Endodermal cell (in vitro differentiated cells): ENCODE measurements at regions not wholly inside any gene's neighbourhood (a gene's known extent, or its start where the extent isn't known, plus 50 kb on each side); places are given as distances from the start of the nearest gene placed in this dataset.

Experiments
- DNase-seq: peaks from one replicate; pipeline ENCODE4 v3.0.0-alpha.2; 2017
- H3K27ac ChIP-seq: 2 replicates; pipeline ENCODE4 v1.5.1; 2013; ENCODE audit warnings: mild to moderate bottlenecking, low read depth, low read length, moderate library complexity
- H3K27me3 ChIP-seq: 2 replicates; pipeline ENCODE4 v1.6.1; 2013; ENCODE audit warnings: mild to moderate bottlenecking, low read length, moderate library complexity; ENCODE audit not compliant: insufficient read depth, control insufficient read depth, poor library complexity, severe bottlenecking
- H3K36me3 ChIP-seq: 2 replicates; pipeline ENCODE4 v1.7.0; 2013; ENCODE audit warnings: mild to moderate bottlenecking, low read length, moderate library complexity; ENCODE audit not compliant: control insufficient read depth, insufficient read depth
- H3K4me1 ChIP-seq: one replicate; pipeline ENCODE4 v1.7.0; 2013; ENCODE audit warnings: low read length; ENCODE audit not compliant: control insufficient read depth, insufficient read depth
- H3K4me3 ChIP-seq: 2 replicates; pipeline ENCODE4 v1.5.1; 2013; ENCODE audit warnings: mild to moderate bottlenecking, low read length, moderate library complexity
- H3K9ac ChIP-seq: 2 replicates; pipeline ENCODE4 v1.6.1; 2013; ENCODE audit warnings: mild to moderate bottlenecking, low read length, moderate library complexity; ENCODE audit not compliant: poor library complexity, severe bottlenecking; ENCODE audit errors: extremely low read depth
- H3K9me3 ChIP-seq: 2 replicates; pipeline ENCODE4 v1.6.1; 2013; ENCODE audit warnings: mild to moderate bottlenecking, low read length, moderate library complexity; ENCODE audit not compliant: control insufficient read depth
- H3K27ac Mint-ChIP-seq: 2 replicates; pipeline ENCODE4 v1.8.0; 2020; ENCODE audit warnings: mixed read lengths
- H3K27me3 Mint-ChIP-seq: 2 replicates; pipeline ENCODE4 v1.8.0; 2021; ENCODE audit warnings: mild to moderate bottlenecking, mixed read lengths; ENCODE audit not compliant: insufficient read depth
- H3K36me3 Mint-ChIP-seq: 2 replicates; pipeline ENCODE4 v1.8.0; 2020; ENCODE audit warnings: low read depth, mixed read lengths
- H3K4me1 Mint-ChIP-seq: 2 replicates; pipeline ENCODE4 v1.8.0; 2020; ENCODE audit warnings: mixed read lengths
- H3K4me3 Mint-ChIP-seq: 2 replicates; pipeline ENCODE4 v1.8.0; 2020; ENCODE audit warnings: mild to moderate bottlenecking, moderate library complexity, mixed read lengths
- H3K9me3 Mint-ChIP-seq: 2 replicates; pipeline ENCODE4 v1.8.0; 2020; ENCODE audit warnings: mild to moderate bottlenecking, mixed read lengths
- WGBS, 2 experiments: methylation state at CpG; one replicate each; pipeline versions ENCODE4 v1.1.5 to v1.1.7; 2013; ENCODE audit warnings: missing lambda C conversion rate in 2 of 2, mixed read lengths in 1 of 2; ENCODE audit not compliant: insufficient coverage in 1 of 2, insufficient read length in 1 of 2; 5-methylcytosine and 5-hydroxymethylcytosine counted together
- TF ChIP-seq, protein P1 (sequence below): fragments of 200-600 bp; sonication (generic); conservative IDR thresholded peaks from 2 replicates; pipeline ENCODE4 v1.5.0; 2021; ENCODE audit warnings: antibody characterized with exemption, mild to moderate bottlenecking

DNA sequence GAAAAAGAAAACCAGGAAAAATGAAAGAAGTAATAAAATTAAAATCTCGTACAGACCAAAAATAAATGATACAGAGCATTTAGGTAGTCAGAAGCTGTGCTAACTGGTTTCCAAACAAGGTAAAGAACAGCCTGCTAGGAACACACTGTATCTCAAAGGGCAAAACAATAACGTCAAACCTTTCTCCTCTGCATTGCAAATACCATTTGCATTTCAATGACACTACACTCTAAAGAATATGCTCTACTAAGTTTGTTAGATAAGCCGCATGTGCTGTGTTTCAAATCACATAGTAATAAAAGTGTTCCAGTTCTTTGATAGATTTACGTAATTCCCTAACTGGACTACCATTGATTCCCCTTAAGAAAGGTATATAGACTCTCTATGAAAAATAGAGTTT is 648.8 kb downstream of the PLA2G4A start:
- no peak overlapping the region for H3K27ac ChIP-seq
- no peak overlapping the region for H3K4me3 ChIP-seq
- Mint-ChIP-seq H3K4me3 (no peak overlapping the region), H3K27ac (no peak overlapping the region), H3K4me1 (no peaks in the 10 kb centered on the region), H3K27me3 (no peaks in the 10 kb centered on the region), H3K36me3 (no peaks in the 10 kb centered on the region), H3K9me3 (no peaks in the 10 kb centered on the region)
- no peaks in the 10 kb centered on the region for H3K4me1 ChIP-seq
- DNase-seq, result no peak
- H3K9ac ChIP-seq, result no peak overlapping the region
- H3K9me3 ChIP-seq, result no peaks in the 10 kb centered on the region
- WGBS, 2 experiments, result 22 to 69% methylated on average over 1 to 4 of the region's 4 CpGs
- TF ChIP-seq, protein P1, sequence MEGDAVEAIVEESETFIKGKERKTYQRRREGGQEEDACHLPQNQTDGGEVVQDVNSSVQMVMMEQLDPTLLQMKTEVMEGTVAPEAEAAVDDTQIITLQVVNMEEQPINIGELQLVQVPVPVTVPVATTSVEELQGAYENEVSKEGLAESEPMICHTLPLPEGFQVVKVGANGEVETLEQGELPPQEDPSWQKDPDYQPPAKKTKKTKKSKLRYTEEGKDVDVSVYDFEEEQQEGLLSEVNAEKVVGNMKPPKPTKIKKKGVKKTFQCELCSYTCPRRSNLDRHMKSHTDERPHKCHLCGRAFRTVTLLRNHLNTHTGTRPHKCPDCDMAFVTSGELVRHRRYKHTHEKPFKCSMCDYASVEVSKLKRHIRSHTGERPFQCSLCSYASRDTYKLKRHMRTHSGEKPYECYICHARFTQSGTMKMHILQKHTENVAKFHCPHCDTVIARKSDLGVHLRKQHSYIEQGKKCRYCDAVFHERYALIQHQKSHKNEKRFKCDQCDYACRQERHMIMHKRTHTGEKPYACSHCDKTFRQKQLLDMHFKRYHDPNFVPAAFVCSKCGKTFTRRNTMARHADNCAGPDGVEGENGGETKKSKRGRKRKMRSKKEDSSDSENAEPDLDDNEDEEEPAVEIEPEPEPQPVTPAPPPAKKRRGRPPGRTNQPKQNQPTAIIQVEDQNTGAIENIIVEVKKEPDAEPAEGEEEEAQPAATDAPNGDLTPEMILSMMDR, result no peak
- no peaks in the 10 kb centered on the region for H3K27me3 ChIP-seq
- no peaks in the 10 kb centered on the region for H3K36me3 ChIP-seq

DNA sequence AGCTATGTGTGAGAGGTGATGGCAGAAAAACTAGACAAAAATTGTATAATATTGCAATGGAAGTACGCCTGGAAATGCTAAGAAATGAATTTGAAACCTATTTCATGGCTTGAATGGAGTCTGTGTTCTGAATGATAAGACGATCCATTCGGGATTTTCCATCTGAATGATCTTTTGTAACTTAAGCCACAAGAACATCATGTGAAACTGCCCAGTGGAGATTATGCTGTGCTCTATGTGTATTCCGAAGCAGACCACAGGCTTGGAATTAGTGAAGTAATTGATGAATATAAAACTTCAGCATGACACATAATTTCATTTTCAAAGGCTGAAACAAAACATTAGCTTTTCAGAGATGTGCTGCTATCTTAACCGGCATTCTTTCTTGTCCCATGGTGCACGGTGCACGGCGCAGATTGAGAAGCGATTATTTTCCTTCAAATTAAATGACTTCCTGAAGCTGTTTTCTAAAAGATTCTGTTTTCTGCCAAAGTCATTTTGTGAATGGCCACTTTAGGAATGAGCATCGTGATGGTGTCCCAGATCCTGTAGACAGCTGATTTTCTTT is 652.9 kb downstream of the PLA2G4A start:
- no peaks in the 10 kb centered on the region for H3K4me1 Mint-ChIP-seq
- no peaks in the 10 kb centered on the region for H3K27me3 Mint-ChIP-seq
- WGBS, 2 experiments, result 85 to 95% methylated on average over 8 to 10 of the region's 10 CpGs
- no peak overlapping the region for H3K4me3 Mint-ChIP-seq
- H3K9ac ChIP-seq, result no peak overlapping the region
- H3K36me3 Mint-ChIP-seq, result no peaks in the 10 kb centered on the region
- H3K9me3 Mint-ChIP-seq, result no peaks in the 10 kb centered on the region
- no peak overlapping the region for H3K27ac Mint-ChIP-seq
- no peaks in the 10 kb centered on the region for H3K36me3 ChIP-seq
- H3K27ac ChIP-seq, result no peak overlapping the region
- H3K4me1 ChIP-seq, result no peaks in the 10 kb centered on the region
- no peak overlapping the region for H3K4me3 ChIP-seq
- TF ChIP-seq, protein P1, result no peak
- no peaks in the 10 kb centered on the region for H3K27me3 ChIP-seq
- DNase-seq, result no peak
- H3K9me3 ChIP-seq, result no peaks in the 10 kb centered on the region

DNA sequence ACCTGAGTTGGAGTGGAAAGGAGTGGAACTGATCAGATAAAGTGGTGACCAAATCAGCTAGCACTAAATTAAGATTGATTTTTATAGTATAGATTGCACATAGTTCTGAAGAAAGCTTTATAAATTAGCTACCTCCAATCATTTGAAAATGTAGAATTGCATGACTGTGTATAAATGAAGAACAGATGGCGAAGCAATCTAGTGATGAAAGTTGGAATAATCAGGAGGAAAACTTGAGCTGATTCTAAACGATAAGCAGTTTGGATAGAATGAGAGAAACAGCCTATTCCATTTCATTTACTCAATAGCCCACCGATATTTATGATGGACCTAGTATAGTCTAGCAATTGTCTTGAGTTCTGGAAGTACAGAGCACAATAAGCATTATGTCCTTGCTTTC is 661.5 kb downstream of the PLA2G4A start:
- 80 to 97% methylated on average over 1 to 3 of the region's 3 CpGs for WGBS, 2 experiments

More for the DNA sequence above, 661.5 kb downstream of the PLA2G4A start:
- Mint-ChIP-seq H3K27me3 (no peaks in the 10 kb centered on the region), H3K9me3 (no peaks in the 10 kb centered on the region), H3K36me3 (no peaks in the 10 kb centered on the region), H3K4me3 (no peak overlapping the region), H3K4me1 (no peaks in the 10 kb centered on the region), H3K27ac (no peak overlapping the region)
- H3K36me3 ChIP-seq, result no peaks in the 10 kb centered on the region
- H3K27me3 ChIP-seq, result no peaks in the 10 kb centered on the region
- no peak overlapping the region for H3K4me3 ChIP-seq
- DNase-seq, result no peak
- no peak overlapping the region for H3K9ac ChIP-seq
- H3K4me1 ChIP-seq, result no peaks in the 10 kb centered on the region
- no peaks in the 10 kb centered on the region for H3K9me3 ChIP-seq
- H3K27ac ChIP-seq, result no peak overlapping the region
- TF ChIP-seq, protein P1, result no peak
